AG04449 (cell line): ENCODE measurements at regions not wholly inside any gene's neighbourhood (a gene's known extent, or its start where the extent isn't known, plus 50 kb on each side); places are given as distances from the start of the nearest gene placed in this dataset.

Experiments
- CTCF ChIA-PET: fragments of 350-600 bp; formaldehyde crosslinking; extraction: SDS; loops from one replicate; lab custom pipeline; 2021; ENCODE audit warnings: antibody characterized with exemption; lab: Yijun Ruan, JAX
- POLR2A ChIA-PET: fragments of 400-600, 350-600 bp; formaldehyde crosslinking; extraction: SDS; loops from one replicate; lab custom pipeline; 2020; ENCODE audit warnings: antibody characterized with exemption, inconsistent platforms; lab: Yijun Ruan, JAX
- DNase-seq: peaks from one replicate; pipeline ENCODE4 v3.0.0-alpha.2; 2010; ENCODE audit warnings: low read depth, low spot score
- H3K4me3 ChIP-seq: 2 replicates; pipeline ENCODE4 v1.5.1; 2011; ENCODE audit warnings: low read depth, mild to moderate bottlenecking, control low read depth, low read length
- CTCF ChIP-seq: IDR thresholded peaks from one replicate; pipeline ENCODE4 v1.5.1; 2011; ENCODE audit warnings: mild to moderate bottlenecking, moderate library complexity, low read length, control low read depth, inconsistent platforms; ENCODE audit not compliant: insufficient read depth; ENCODE audit errors: missing control alignments

- H3K4me3 ChIP-seq: no peak overlapping the region
- no peak for DNase-seq
- ChIA-PET POLR2A (no interaction called here), CTCF (no interaction called here)
- no peak for TF ChIP-seq CTCF
These were observed 201.3 kb upstream of the IGF1R start for GRCh38 chr15:98447069-98447468.

GRCh38 chr15:98451236-98451635 lies 197.1 kb upstream of the IGF1R start:
- POLR2A ChIA-PET: no interaction called here
- CTCF ChIA-PET: interaction anchor here (1.6 kb wide), 1 partner anchor 8 kb away, joined by 5 read pairs; no protein-coding TSS in a partner anchor
- no peak for TF ChIP-seq CTCF
- DNase-seq: no peak
- no peak overlapping the region for H3K4me3 ChIP-seq

- H3K4me3 ChIP-seq: no peak overlapping the region
- TF ChIP-seq CTCF: no peak
- DNase-seq: no peak
- POLR2A ChIA-PET: no interaction called here
- CTCF ChIA-PET: interaction anchor here (1.0 to 3.9 kb wide), 2 partner anchors 10 to 24 kb away, joined by 3 to 19 read pairs; no protein-coding TSS in a partner anchor
These were observed 196.1 kb upstream of the IGF1R start for GRCh38 chr15:98452238-98452637.

- H3K4me3 ChIP-seq: no peak overlapping the region
- ChIA-PET CTCF (interaction anchor here (0.5 to 3.9 kb wide), 5 partner anchors 14 to 603 kb away, joined by 3 to 19 read pairs (median 4); no protein-coding TSS in a partner anchor), POLR2A (no interaction called here)
- TF ChIP-seq CTCF: no peak
- no peak for DNase-seq
These were observed 192.4 kb upstream of the IGF1R start for GRCh38 chr15:98455904-98456303.

GRCh38 chr15:98476559-98476958 lies 171.8 kb upstream of the IGF1R start:
- DNase-seq: no peak
- CTCF ChIA-PET: interaction anchor here (0.6 kb wide), 1 partner anchor 42 kb away, joined by 3 read pairs; no protein-coding TSS in a partner anchor
- POLR2A ChIA-PET: no interaction called here
- TF ChIP-seq CTCF: no peak
- H3K4me3 ChIP-seq: no peak overlapping the region

- no peak for DNase-seq
- POLR2A ChIA-PET: no interaction called here
- no peak for TF ChIP-seq CTCF
- no peak overlapping the region for H3K4me3 ChIP-seq
- CTCF ChIA-PET: no interaction called here
These were observed 167.5 kb upstream of the IGF1R start for GRCh38 chr15:98480844-98481243.
